ENCODE measurements at regions not wholly inside any gene's neighbourhood (a gene's known extent, or its start where the extent isn't known, plus 50 kb on each side); places are given as distances from the start of the nearest gene placed in this dataset.

DNA sequence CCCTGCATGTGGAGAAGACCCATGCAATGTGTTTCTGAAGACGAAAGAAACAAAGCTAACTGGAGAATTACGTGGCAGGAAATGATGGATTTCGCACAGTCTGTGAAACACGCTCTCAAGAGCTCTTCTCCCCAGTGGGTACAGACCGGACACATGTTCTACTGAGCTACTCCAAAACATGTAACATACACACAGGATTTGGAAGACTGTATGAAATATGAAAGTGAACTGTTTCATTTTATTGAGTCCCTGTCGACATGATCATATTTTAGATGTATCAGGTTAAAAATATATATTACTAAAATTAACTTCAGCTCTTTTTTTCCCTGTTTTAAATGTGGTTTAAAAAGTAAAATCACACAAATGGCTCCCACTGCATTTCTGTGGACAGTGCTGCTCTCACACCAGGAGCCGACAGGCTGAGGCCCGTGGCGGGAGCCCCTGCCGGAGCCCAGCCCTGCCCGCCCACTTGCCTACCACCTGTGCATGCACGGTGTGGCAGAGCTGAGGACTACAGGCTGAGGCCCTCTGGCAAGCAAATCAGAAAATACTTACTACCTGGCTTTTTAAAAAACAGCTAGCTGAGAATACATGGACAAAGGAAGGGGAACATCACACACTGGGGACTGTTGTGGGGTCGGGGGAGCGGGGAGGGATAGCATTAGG is 58.9 kb upstream of the NXT1 start:
- H3K4me1 ChIP-seq = no peaks in the 10 kb centered on the region
- TF ChIP-seq, protein P1, sequence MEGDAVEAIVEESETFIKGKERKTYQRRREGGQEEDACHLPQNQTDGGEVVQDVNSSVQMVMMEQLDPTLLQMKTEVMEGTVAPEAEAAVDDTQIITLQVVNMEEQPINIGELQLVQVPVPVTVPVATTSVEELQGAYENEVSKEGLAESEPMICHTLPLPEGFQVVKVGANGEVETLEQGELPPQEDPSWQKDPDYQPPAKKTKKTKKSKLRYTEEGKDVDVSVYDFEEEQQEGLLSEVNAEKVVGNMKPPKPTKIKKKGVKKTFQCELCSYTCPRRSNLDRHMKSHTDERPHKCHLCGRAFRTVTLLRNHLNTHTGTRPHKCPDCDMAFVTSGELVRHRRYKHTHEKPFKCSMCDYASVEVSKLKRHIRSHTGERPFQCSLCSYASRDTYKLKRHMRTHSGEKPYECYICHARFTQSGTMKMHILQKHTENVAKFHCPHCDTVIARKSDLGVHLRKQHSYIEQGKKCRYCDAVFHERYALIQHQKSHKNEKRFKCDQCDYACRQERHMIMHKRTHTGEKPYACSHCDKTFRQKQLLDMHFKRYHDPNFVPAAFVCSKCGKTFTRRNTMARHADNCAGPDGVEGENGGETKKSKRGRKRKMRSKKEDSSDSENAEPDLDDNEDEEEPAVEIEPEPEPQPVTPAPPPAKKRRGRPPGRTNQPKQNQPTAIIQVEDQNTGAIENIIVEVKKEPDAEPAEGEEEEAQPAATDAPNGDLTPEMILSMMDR (IDR thresholded peaks at IDR 0.05) = no peak
- no peak for TF ChIP-seq POLR2A (IDR thresholded peaks at IDR 0.05)
- WGBS, 2 donors = 75 to 77% methylated on average over 14 of the region's 14 CpGs
- intact Hi-C loops (cut with DNase I) = no loop called here
- H3K27me3 ChIP-seq = no peaks in the 10 kb centered on the region
- DNase-seq = no peak
- no peak for ATAC-seq
- no peaks in the 10 kb centered on the region for H3K36me3 ChIP-seq (replicated peaks in 1 of 2; ENCODE audit: insufficient read depth in 1 of 2, low read depth in 2 of 2)
- no peak overlapping the region for H3K4me3 ChIP-seq
- no peak overlapping the region for H3K27ac ChIP-seq
- H3K9me3 ChIP-seq = no peaks in the 10 kb centered on the region

DNA sequence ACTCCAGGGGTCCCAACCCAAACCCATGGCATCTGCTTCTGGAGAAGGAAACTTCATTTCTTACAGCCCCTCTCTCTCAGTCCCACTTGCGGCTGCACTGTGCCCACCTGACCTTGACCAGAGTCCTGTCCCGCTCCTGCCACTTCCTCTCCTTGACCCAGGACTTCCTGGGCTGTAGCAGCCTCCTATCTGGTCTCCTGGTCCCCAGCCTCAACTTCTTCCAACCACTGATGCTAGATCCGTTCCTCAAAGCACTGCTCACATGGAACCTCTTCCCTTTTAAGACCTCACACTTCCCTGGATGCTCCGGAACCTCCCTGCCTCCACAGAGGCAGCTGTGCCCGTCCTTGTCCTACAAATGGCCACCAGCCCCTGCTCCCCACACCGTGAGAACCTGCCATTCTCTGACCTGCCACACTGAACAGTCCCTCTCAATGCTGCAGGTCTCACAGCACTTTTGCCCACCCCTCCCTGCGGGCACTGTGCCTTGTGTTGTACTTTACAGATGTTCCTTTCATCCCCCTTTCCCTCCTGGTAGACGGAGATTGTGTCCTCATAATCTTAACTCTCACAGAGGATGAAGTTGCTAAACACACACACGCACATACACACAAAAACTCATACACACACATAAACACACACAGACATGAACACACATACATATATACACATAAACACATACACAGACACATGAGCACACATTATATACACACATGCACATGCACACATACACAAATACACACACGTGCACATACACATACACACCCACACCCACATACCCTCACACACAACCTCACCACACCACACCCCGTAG is 59.6 kb upstream of the NXT1 start:
- intact Hi-C loops (cut with DNase I) = no loop called here
- TF ChIP-seq, protein P1 (IDR thresholded peaks at IDR 0.05) = no peak
- no peak for TF ChIP-seq POLR2A (IDR thresholded peaks at IDR 0.05)
- H3K4me1 ChIP-seq = no peaks in the 10 kb centered on the region
- no peak overlapping the region for H3K4me3 ChIP-seq
- ATAC-seq (no peak), DNase-seq (no peak)
- H3K36me3 ChIP-seq (replicated peaks in 1 of 2; ENCODE audit: insufficient read depth in 1 of 2, low read depth in 2 of 2) = no peaks in the 10 kb centered on the region
- WGBS, 2 donors = 56 to 62% methylated on average over 11 of the region's 11 CpGs
- no peak overlapping the region for H3K27ac ChIP-seq
- H3K27me3 ChIP-seq = no peaks in the 10 kb centered on the region
- H3K9me3 ChIP-seq = no peaks in the 10 kb centered on the region

DNA sequence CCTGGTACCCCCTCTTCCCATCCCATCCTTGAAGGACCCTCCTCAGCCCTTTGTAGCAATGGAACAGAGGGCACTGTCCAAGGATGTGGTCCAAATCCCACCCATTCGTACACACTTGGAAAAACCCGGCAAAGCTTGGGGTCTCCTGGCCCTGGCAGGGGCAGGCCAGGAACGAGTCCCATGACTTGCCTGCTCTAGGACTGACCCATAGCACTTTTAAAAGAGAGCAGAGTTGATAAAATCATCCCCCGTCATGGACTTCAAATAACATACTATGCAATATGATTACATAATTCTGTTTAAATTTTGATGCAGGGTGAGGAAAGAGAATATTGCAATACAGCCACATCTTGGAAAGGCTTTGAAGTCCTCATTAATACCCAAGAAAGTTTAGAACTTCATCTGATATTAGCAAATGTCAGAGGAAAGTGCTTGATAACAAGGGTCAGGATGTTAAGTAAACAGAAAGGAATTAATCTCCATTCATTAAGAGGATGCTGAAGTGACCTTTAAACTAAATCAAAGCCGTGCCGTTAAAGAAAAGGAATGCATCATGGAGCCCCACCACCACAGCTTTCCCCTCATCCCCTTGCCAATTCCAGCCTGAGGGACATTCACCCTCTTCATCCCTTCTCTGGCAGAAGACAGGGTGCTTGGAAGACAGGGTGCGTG is 60.7 kb upstream of the NXT1 start:
- ATAC-seq (no peak), DNase-seq (no peak)
- TF ChIP-seq, protein P1 (IDR thresholded peaks at IDR 0.05) = no peak
- TF ChIP-seq POLR2A (IDR thresholded peaks at IDR 0.05) = no peak
- no peaks in the 10 kb centered on the region for H3K27me3 ChIP-seq
- H3K4me1 ChIP-seq = no peaks in the 10 kb centered on the region
- WGBS, 2 donors = 34 to 46% methylated on average over 7 of the region's 7 CpGs
- H3K4me3 ChIP-seq = no peak overlapping the region
- H3K9me3 ChIP-seq = no peaks in the 10 kb centered on the region
- H3K36me3 ChIP-seq (replicated peaks in 1 of 2; ENCODE audit: insufficient read depth in 1 of 2, low read depth in 2 of 2) = no peaks in the 10 kb centered on the region
- intact Hi-C loops (cut with DNase I) = no loop called here
- no peak overlapping the region for H3K27ac ChIP-seq

DNA sequence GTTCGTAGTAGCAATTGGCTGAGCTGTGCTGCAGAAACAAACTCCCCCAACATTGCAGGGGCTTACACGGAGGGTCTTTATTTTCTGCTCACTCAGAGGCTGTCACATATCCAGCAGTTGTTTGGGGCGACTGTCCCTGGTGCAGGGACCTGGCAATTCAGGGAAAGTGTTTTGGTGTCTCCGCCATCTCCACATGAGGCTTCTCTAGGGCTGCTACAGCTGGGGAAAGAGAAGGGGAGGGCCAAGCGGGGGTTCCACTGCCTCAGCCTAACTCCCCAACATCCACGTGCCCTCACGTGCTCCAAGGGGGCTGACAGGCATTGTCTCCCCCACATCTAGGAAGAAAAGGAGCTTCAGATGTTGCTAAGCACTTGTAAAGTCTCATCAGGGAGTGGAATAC is 61.3 kb upstream of the NXT1 start:
- Histone ChIP-seq H3K4me1 (no peaks in the 10 kb centered on the region), H3K4me3 (no peak overlapping the region), H3K27me3 (no peaks in the 10 kb centered on the region), H3K36me3 (replicated peaks in 1 of 2; ENCODE audit: insufficient read depth in 1 of 2, low read depth in 2 of 2) (no peaks in the 10 kb centered on the region), H3K27ac (no peak overlapping the region), H3K9me3 (peaks cover 0 to under 1% (median 0%) of the 10 kb centered on the region in 3 donors)
- intact Hi-C loops (cut with DNase I) = no loop called here
- ATAC-seq (no peak), DNase-seq (no peak)
- 45 to 62% methylated on average over 7 of the region's 7 CpGs for WGBS, 2 donors
- TF ChIP-seq, protein P1 (IDR thresholded peaks at IDR 0.05) = no peak
- TF ChIP-seq POLR2A (IDR thresholded peaks at IDR 0.05) = no peak
